HL-60 (cell line): ENCODE measurements at regions not wholly inside any gene's neighbourhood (a gene's known extent, or its start where the extent isn't known, plus 50 kb on each side); places are given as distances from the start of the nearest gene placed in this dataset.

Source experiments
- GABPA ChIP-seq: IDR thresholded peaks from 2 replicates; pipeline ENCODE4 v1.6.1; 2012; ENCODE audit warnings: low read depth
- POLR2AphosphoS5 ChIP-seq: IDR thresholded peaks from 2 replicates; pipeline ENCODE4 v1.6.1; 2012; ENCODE audit warnings: low read depth
- TF ChIP-seq, protein P1 (sequence below): IDR thresholded peaks from one replicate; pipeline ENCODE4 v1.5.1; 2011; ENCODE audit warnings: low read length, control low read depth, inconsistent platforms; ENCODE audit not compliant: insufficient read depth

DNA sequence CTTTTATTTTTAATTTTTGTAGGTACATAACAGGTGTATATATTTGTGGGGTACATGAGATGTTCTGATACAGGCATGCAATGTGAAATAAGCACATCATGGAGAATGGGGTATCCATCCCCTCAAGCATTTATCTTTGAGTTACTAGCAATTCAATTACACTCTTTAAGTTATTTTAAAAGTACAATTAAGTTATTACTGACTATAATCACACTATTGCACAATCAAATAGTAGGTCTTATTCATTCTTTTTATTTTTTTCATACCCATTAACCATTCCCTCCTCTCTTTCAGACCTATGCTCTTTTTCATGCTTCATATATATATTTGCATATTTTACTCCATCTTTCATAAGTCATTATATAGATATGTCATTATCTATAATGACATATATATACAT is 93.3 kb downstream of the MAGEB5 start:
- TF ChIP-seq, protein P1, sequence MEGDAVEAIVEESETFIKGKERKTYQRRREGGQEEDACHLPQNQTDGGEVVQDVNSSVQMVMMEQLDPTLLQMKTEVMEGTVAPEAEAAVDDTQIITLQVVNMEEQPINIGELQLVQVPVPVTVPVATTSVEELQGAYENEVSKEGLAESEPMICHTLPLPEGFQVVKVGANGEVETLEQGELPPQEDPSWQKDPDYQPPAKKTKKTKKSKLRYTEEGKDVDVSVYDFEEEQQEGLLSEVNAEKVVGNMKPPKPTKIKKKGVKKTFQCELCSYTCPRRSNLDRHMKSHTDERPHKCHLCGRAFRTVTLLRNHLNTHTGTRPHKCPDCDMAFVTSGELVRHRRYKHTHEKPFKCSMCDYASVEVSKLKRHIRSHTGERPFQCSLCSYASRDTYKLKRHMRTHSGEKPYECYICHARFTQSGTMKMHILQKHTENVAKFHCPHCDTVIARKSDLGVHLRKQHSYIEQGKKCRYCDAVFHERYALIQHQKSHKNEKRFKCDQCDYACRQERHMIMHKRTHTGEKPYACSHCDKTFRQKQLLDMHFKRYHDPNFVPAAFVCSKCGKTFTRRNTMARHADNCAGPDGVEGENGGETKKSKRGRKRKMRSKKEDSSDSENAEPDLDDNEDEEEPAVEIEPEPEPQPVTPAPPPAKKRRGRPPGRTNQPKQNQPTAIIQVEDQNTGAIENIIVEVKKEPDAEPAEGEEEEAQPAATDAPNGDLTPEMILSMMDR, result no peak
- TF ChIP-seq GABPA, result no peak
- TF ChIP-seq POLR2AphosphoS5, result no peak
